Activated CD4-positive, alpha-beta T cell treated with anti-CD3 and anti-CD28 coated beads, Interleukin-2, amount 50 U/mL, for 48 hours (primary cell): ENCODE measurements at regions not wholly inside any gene's neighbourhood (a gene's known extent, or its start where the extent isn't known, plus 50 kb on each side); places are given as distances from the start of the nearest gene placed in this dataset.

ENCODE experiments used
- DNase-seq, 2 experiments: peaks; one replicate each; pipeline ENCODE4 v3.0.0-alpha.2; 2020

GRCh38 chr9:19732441-19732951 is 56.3 kb downstream of the SLC24A2 start:
- no peak for DNase-seq

- no peak for DNase-seq
Measured at GRCh38 chr9:19728101-19728500, 60.7 kb downstream of the SLC24A2 start.

GRCh38 chr9:19725970-19726369 is 62.9 kb downstream of the SLC24A2 start:
- DNase-seq, result no peak

- no peak for DNase-seq
Measured at GRCh38 chr9:19720377-19720776, 68.5 kb downstream of the SLC24A2 start.

GRCh38 chr9:19703702-19704101 is 85.1 kb downstream of the SLC24A2 start:
- DNase-seq, result no peak

- no peak for DNase-seq
Measured at GRCh38 chr9:19701991-19702390, 86.8 kb downstream of the SLC24A2 start.

GRCh38 chr9:19701274-19701673 is 87.6 kb downstream of the SLC24A2 start:
- DNase-seq, result no peak

GRCh38 chr9:19700699-19701098 is 88.1 kb downstream of the SLC24A2 start:
- no peak for DNase-seq

- no peak for DNase-seq
Measured at GRCh38 chr9:19699756-19700155, 89.1 kb downstream of the SLC24A2 start.

GRCh38 chr9:19698960-19699359 is 89.9 kb downstream of the SLC24A2 start:
- no peak for DNase-seq

- DNase-seq, result no peak
Measured at GRCh38 chr9:19694601-19695000, 94.2 kb downstream of the SLC24A2 start.

GRCh38 chr9:19690128-19690527 is 98.7 kb downstream of the SLC24A2 start:
- DNase-seq, result no peak

- DNase-seq, result no peak
Measured at GRCh38 chr9:19689328-19690101, 99.3 kb downstream of the SLC24A2 start.

- DNase-seq, result no peak
Measured at GRCh38 chr9:19683715-19684114, 105.1 kb downstream of the SLC24A2 start.

GRCh38 chr9:19682397-19682796 is 106.4 kb downstream of the SLC24A2 start:
- DNase-seq, result no peak

GRCh38 chr9:19681846-19682245 is 107.0 kb downstream of the SLC24A2 start:
- no peak for DNase-seq

- DNase-seq, result no peak
Measured at GRCh38 chr9:19677924-19678323, 110.9 kb downstream of the SLC24A2 start.

- DNase-seq, result no peak
Measured at GRCh38 chr9:19675492-19675891, 113.3 kb downstream of the SLC24A2 start.

GRCh38 chr9:19666575-19666974 is 122.3 kb downstream of the SLC24A2 start:
- no peak for DNase-seq

- peak in 1 of 2 experiments; percentile 5 for DNase-seq
Measured at GRCh38 chr9:19665146-19665863, 123.5 kb downstream of the SLC24A2 start.

- DNase-seq, result no peak
Measured at GRCh38 chr9:19663570-19663969, 125.3 kb downstream of the SLC24A2 start.

GRCh38 chr9:19662213-19662612 is 126.6 kb downstream of the SLC24A2 start:
- no peak for DNase-seq

- DNase-seq, result no peak
Measured at GRCh38 chr9:19660019-19660418, 128.8 kb downstream of the SLC24A2 start.

GRCh38 chr9:19656704-19657103 is 132.1 kb downstream of the SLC24A2 start:
- no peak for DNase-seq
